ENCODE measurements at regions not wholly inside any gene's neighbourhood (a gene's known extent, or its start where the extent isn't known, plus 50 kb on each side); places are given as distances from the start of the nearest gene placed in this dataset.

- H3K9me2 ChIP-seq (ENCODE audit: insufficient read depth, low read length), result no peaks in the 10 kb centered on the region
Measured at GRCh38 chr2:139123795-139124194, 343.6 kb upstream of the NXPH2 start.

GRCh38 chr2:139122711-139123158, 342.5 kb upstream of the NXPH2 start:
- Histone ChIP-seq H3K4me2 (ENCODE audit: low read length) (no peak overlapping the region), H3K4me3 (ENCODE audit: low read length) (no peak overlapping the region), H3K9ac (ENCODE audit: low read length) (no peak overlapping the region), H3K27me3 (ENCODE audit: insufficient read depth, low read depth, low read length) (no peaks in the 10 kb centered on the region), H3K9me3 (ENCODE audit: low read length) (no peaks in the 10 kb centered on the region), H2AFZ (ENCODE audit: low read depth, low read length) (no peak overlapping the region), H3K36me3 (ENCODE audit: insufficient read depth, low read length) (no peaks in the 10 kb centered on the region), H3K27ac (ENCODE audit: low read length) (no peak overlapping the region), H4K20me1 (ENCODE audit: insufficient read depth) (no peaks in the 10 kb centered on the region), H3F3A (ENCODE audit: insufficient read depth, low read length, poor library complexity, severe bottlenecking) (no peaks in the 10 kb centered on the region), H3K79me2 (replicated peaks; ENCODE audit: insufficient read depth, low read length) (no peaks in the 10 kb centered on the region), H3K9me2 (ENCODE audit: insufficient read depth, low read length) (no peaks in the 10 kb centered on the region)
- TF ChIP-seq MXI1 (conservative IDR thresholded peaks at IDR 0.05; ENCODE audit: poor library complexity, severe bottlenecking), result no peak
- no peak for TF ChIP-seq EP300 (conservative IDR thresholded peaks at IDR 0.05; ENCODE audit: poor library complexity, severe bottlenecking)
- TF ChIP-seq RAD21 (conservative IDR thresholded peaks at IDR 0.05), result no peak
- no peak for TF ChIP-seq REST (IDR thresholded peaks at IDR 0.05; ENCODE audit: borderline replicate concordance)
- no peak for TF ChIP-seq CTCF (IDR thresholded peaks at IDR 0.05; ENCODE audit: poor library complexity, severe bottlenecking)
- no peak for TF ChIP-seq TAF1 (IDR thresholded peaks at IDR 0.05; ENCODE audit: low read depth)

More at GRCh38 chr2:139123795-139124194, 343.6 kb upstream of the NXPH2 start:
- Histone ChIP-seq H3K4me3 (ENCODE audit: low read length) (no peak overlapping the region), H3F3A (ENCODE audit: insufficient read depth, low read length, poor library complexity, severe bottlenecking) (no peaks in the 10 kb centered on the region), H4K20me1 (ENCODE audit: insufficient read depth) (no peaks in the 10 kb centered on the region), H3K27ac (ENCODE audit: low read length) (no peak overlapping the region), H3K4me2 (ENCODE audit: low read length) (no peak overlapping the region), H3K79me2 (replicated peaks; ENCODE audit: insufficient read depth, low read length) (no peaks in the 10 kb centered on the region), H3K27me3 (ENCODE audit: insufficient read depth, low read depth, low read length) (no peaks in the 10 kb centered on the region), H3K9me3 (ENCODE audit: low read length) (no peaks in the 10 kb centered on the region), H2AFZ (ENCODE audit: low read depth, low read length) (no peak overlapping the region), H3K9ac (ENCODE audit: low read length) (no peak overlapping the region), H3K36me3 (ENCODE audit: insufficient read depth, low read length) (no peaks in the 10 kb centered on the region)
- TF ChIP-seq TAF1 (IDR thresholded peaks at IDR 0.05; ENCODE audit: low read depth) (no peak), RAD21 (conservative IDR thresholded peaks at IDR 0.05) (no peak), CTCF (IDR thresholded peaks at IDR 0.05; ENCODE audit: poor library complexity, severe bottlenecking) (no peak), REST (IDR thresholded peaks at IDR 0.05; ENCODE audit: borderline replicate concordance) (no peak), EP300 (conservative IDR thresholded peaks at IDR 0.05; ENCODE audit: poor library complexity, severe bottlenecking) (no peak), SMC3 (conservative IDR thresholded peaks at IDR 0.05; ENCODE audit: poor library complexity) (no peak), MXI1 (conservative IDR thresholded peaks at IDR 0.05; ENCODE audit: poor library complexity, severe bottlenecking) (no peak), EZH2 (IDR thresholded peaks at IDR 0.05; ENCODE audit: borderline replicate concordance, insufficient read depth, low read length, poor library complexity, severe bottlenecking) (no peak), POLR2AphosphoS5 (IDR thresholded peaks at IDR 0.05) (no peak)
